Vagina (tissue), 2 donors: ENCODE measurements at regions not wholly inside any gene's neighbourhood (a gene's known extent, or its start where the extent isn't known, plus 50 kb on each side); places are given as distances from the start of the nearest gene placed in this dataset.

ENCODE experiments used
- DNase-seq, 2 donors: peaks; one replicate each; pipeline ENCODE4 v3.0.0-alpha.2; 2017; ENCODE audit errors: extremely low spot score in 2 of 2
- H3K27ac ChIP-seq: fragments of 200-600 bp; sonication (generic); one replicate; pipeline ENCODE4 v1.5.1; 2019
- H3K27me3 ChIP-seq: fragments of 200-600 bp; sonication (generic); one replicate; pipeline ENCODE4 v1.5.1; 2019
- H3K36me3 ChIP-seq, 2 donors: fragments of 200-600 bp; sonication (generic); one replicate each; pipeline ENCODE4 v1.5.1; 2017 to 2019
- H3K4me1 ChIP-seq: fragments of 200-600 bp; sonication (generic); one replicate; pipeline ENCODE4 v1.5.1; 2019
- H3K4me3 ChIP-seq, 2 donors: fragments of 200-600 bp; sonication (generic); 1 replicate in 1 of 2; 2 replicates in 1 of 2; pipeline ENCODE4 v1.5.1; 2016 to 2019
- H3K9me3 ChIP-seq: fragments of 200-600 bp; sonication (generic); one replicate; pipeline ENCODE4 v1.5.1; 2019
- CTCF ChIP-seq, 3 experiments: fragments of 450-650 bp in 2 of 3; fragments of 200-600 bp in 1 of 3; sonication (generic) in 1 of 3; IDR thresholded peaks; one replicate each; pipeline ENCODE4 v1.5.1; 2017 to 2019; ENCODE audit warnings: antibody characterized with exemption in 3 of 3, mild to moderate bottlenecking in 2 of 3, moderate library complexity in 2 of 3
- POLR2A ChIP-seq, 2 donors: fragments of 450-650 bp; IDR thresholded peaks; one replicate each; pipeline ENCODE4 v1.6.1; 2017; ENCODE audit warnings: antibody characterized with exemption in 2 of 2, mild to moderate bottlenecking in 2 of 2, moderate library complexity in 2 of 2
- POLR2AphosphoS5 ChIP-seq, 2 donors: sonication (generic); formaldehyde crosslinking; IDR thresholded peaks; one replicate each; pipeline ENCODE4 v1.9.0; 2017; ENCODE audit warnings: antibody characterized with exemption in 2 of 2, mild to moderate bottlenecking in 2 of 2, low read depth in 1 of 2; ENCODE audit not compliant: insufficient read depth in 1 of 2
- intact Hi-C: fragments of 100-400 bp; cut with DNase I; formaldehyde crosslinking; loops from one replicate; pipeline ENCODE4 v1.15.1; 2023

GRCh38 chr13:67642657-67643056 is 412.5 kb upstream of the PCDH9 start:
- intact Hi-C loops, result no loop called here
- no peak for TF ChIP-seq POLR2A (IDR thresholded peaks at IDR 0.05)
- no peak for TF ChIP-seq POLR2AphosphoS5 (IDR thresholded peaks at IDR 0.05; ENCODE audit: insufficient read depth in 1 of 2, low read depth in 1 of 2)
- TF ChIP-seq CTCF (IDR thresholded peaks at IDR 0.05), result no peak
- no peak overlapping the region for H3K4me3 ChIP-seq
- no peaks in the 10 kb centered on the region for H3K9me3 ChIP-seq
- H3K4me1 ChIP-seq, result no peaks in the 10 kb centered on the region
- H3K36me3 ChIP-seq, result no peaks in the 10 kb centered on the region
- no peak overlapping the region for H3K27ac ChIP-seq
- DNase-seq, result no peak
- H3K27me3 ChIP-seq, result no peaks in the 10 kb centered on the region

DNA sequence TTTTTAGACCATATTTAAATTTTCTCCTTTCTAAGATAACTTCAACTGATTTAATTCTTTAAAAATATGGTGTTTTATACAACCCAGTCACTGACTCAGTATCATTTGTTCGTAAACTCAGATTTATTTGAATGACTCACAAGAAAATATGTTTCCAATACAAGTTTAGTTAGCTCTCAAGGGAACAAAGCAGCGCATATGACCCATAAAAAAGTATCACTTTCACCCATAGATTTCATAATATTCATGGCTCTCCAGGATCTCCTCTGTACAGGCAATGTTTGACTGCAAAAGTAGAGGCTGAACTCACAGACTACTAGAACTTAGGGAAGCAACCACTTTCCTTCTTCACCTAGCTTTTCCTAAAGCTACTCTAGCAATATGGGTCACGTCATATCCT is 405.6 kb upstream of the PCDH9 start:
- TF ChIP-seq POLR2A (IDR thresholded peaks at IDR 0.05), result no peak
- TF ChIP-seq CTCF (IDR thresholded peaks at IDR 0.05), result no peak
- TF ChIP-seq POLR2AphosphoS5 (IDR thresholded peaks at IDR 0.05; ENCODE audit: insufficient read depth in 1 of 2, low read depth in 1 of 2), result no peak
- H3K4me3 ChIP-seq, result no peak overlapping the region
- no peak overlapping the region for H3K27ac ChIP-seq
- H3K9me3 ChIP-seq, result no peaks in the 10 kb centered on the region
- no peaks in the 10 kb centered on the region for H3K4me1 ChIP-seq
- H3K27me3 ChIP-seq, result no peaks in the 10 kb centered on the region
- intact Hi-C loops, result no loop called here
- H3K36me3 ChIP-seq, result no peaks in the 10 kb centered on the region
- DNase-seq, result no peak

- intact Hi-C loops, result no loop called here
These were observed 402.5 kb upstream of the PCDH9 start for GRCh38 chr13:67632590-67632989.

DNA sequence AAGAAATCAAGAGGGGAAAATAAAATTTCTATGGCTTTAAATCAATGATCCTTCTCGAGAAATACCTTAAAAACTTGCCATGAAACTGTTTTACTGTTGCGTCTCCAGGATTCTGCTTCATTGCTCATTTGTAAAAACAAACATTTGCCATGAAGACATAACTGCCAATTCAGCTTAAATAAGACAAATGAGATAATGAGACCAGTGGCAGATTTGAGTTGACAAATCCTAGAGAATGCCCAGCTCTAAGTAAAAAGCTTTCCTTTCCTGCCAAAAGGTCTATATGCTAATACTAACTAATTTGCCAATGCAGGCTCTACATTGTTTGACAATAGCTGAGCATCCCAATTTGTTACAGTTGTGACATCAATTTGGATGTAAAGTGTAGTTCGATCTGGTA is 400.5 kb upstream of the PCDH9 start:
- no peaks in the 10 kb centered on the region for H3K27me3 ChIP-seq
- H3K4me3 ChIP-seq, result no peak overlapping the region
- no peaks in the 10 kb centered on the region for H3K4me1 ChIP-seq
- H3K36me3 ChIP-seq, result no peaks in the 10 kb centered on the region
- TF ChIP-seq POLR2AphosphoS5 (IDR thresholded peaks at IDR 0.05; ENCODE audit: insufficient read depth in 1 of 2, low read depth in 1 of 2) (no peak), CTCF (IDR thresholded peaks at IDR 0.05) (no peak), POLR2A (IDR thresholded peaks at IDR 0.05) (no peak)
- no peak for DNase-seq
- no peak overlapping the region for H3K27ac ChIP-seq
- intact Hi-C loops, result no loop called here
- H3K9me3 ChIP-seq, result no peaks in the 10 kb centered on the region

More at GRCh38 chr13:67632590-67632989, 402.5 kb upstream of the PCDH9 start:
- H3K36me3 ChIP-seq, result no peaks in the 10 kb centered on the region
- H3K27ac ChIP-seq, result no peak overlapping the region
- H3K9me3 ChIP-seq, result no peaks in the 10 kb centered on the region
- DNase-seq, result no peak
- H3K4me1 ChIP-seq, result no peaks in the 10 kb centered on the region
- H3K27me3 ChIP-seq, result no peaks in the 10 kb centered on the region
- TF ChIP-seq POLR2A (IDR thresholded peaks at IDR 0.05), result no peak
- TF ChIP-seq POLR2AphosphoS5 (IDR thresholded peaks at IDR 0.05; ENCODE audit: insufficient read depth in 1 of 2, low read depth in 1 of 2), result no peak
- TF ChIP-seq CTCF (IDR thresholded peaks at IDR 0.05), result no peak
- no peak overlapping the region for H3K4me3 ChIP-seq

GRCh38 chr13:67623630-67624029 is 393.5 kb upstream of the PCDH9 start:
- DNase-seq, result no peak
- no peaks in the 10 kb centered on the region for H3K4me1 ChIP-seq
- no peak overlapping the region for H3K4me3 ChIP-seq
- no peak overlapping the region for H3K27ac ChIP-seq
- no peaks in the 10 kb centered on the region for H3K27me3 ChIP-seq
- no peaks in the 10 kb centered on the region for H3K36me3 ChIP-seq
- TF ChIP-seq POLR2A (IDR thresholded peaks at IDR 0.05) (no peak), POLR2AphosphoS5 (IDR thresholded peaks at IDR 0.05; ENCODE audit: insufficient read depth in 1 of 2, low read depth in 1 of 2) (no peak), CTCF (IDR thresholded peaks at IDR 0.05) (no peak)
- intact Hi-C loops, result no loop called here
- H3K9me3 ChIP-seq, result no peaks in the 10 kb centered on the region
